ENCODE measurements at regions not wholly inside any gene's neighbourhood (a gene's known extent, or its start where the extent isn't known, plus 50 kb on each side); places are given as distances from the start of the nearest gene placed in this dataset.

GRCh38 chr11:122330279-122330965 lies 214.4 kb upstream of the BLID start:
- Histone ChIP-seq H3K36me3 (ENCODE audit: control insufficient read depth in 2 of 2, extremely low read depth in 1 of 2, insufficient read depth in 2 of 2, low read length in 2 of 2) (no peaks in the 10 kb centered on the region), H3K27ac (ENCODE audit: control insufficient read depth, insufficient read depth, low read length) (no peak overlapping the region), H3K4me1 (ENCODE audit: control insufficient read depth, extremely low read depth, insufficient read depth, low read length) (peaks cover 9% of the 10 kb centered on the region), H3K9ac (ENCODE audit: control insufficient read depth, extremely low read depth, insufficient read depth, low read length) (no peak overlapping the region), H4K20me1 (ENCODE audit: control insufficient read depth, extremely low read depth, insufficient read depth, low read length) (no peaks in the 10 kb centered on the region), H3K27me3 (ENCODE audit: control insufficient read depth, extremely low read depth, insufficient read depth, low read length) (no peaks in the 10 kb centered on the region), H3K79me2 (ENCODE audit: control insufficient read depth, insufficient read depth, low read length) (no peaks in the 10 kb centered on the region), H3K9me3 (ENCODE audit: control insufficient read depth, low read depth, low read length) (no peaks in the 10 kb centered on the region), H3K9me1 (ENCODE audit: control insufficient read depth, extremely low read depth, insufficient read depth, low read length) (no peaks in the 10 kb centered on the region), H2AFZ (ENCODE audit: control insufficient read depth, low read length) (no peak overlapping the region), H3K4me2 (ENCODE audit: control insufficient read depth, extremely low read depth, insufficient read depth, low read depth, low read length) (no peak overlapping the region), H3K4me3 (ENCODE audit: control insufficient read depth in 2 of 3, extremely low read depth in 1 of 3, insufficient read depth in 2 of 3, low read depth in 1 of 3, low read length in 3 of 3) (no peak overlapping the region)
- TF ChIP-seq EZH2 (IDR thresholded peaks at IDR 0.05; ENCODE audit: low read length) (no peak), CTCF (optimal IDR thresholded peaks at IDR 0.05 in 1 of 3, IDR thresholded peaks at IDR 0.05 in 1 of 3, conservative IDR thresholded peaks at IDR 0.05 in 1 of 3; ENCODE audit: extremely low read depth in 1 of 3, insufficient read depth in 2 of 3, low read length in 3 of 3) (no peak)
- dilution Hi-C loops (cut with MboI; ENCODE audit: extremely low pct_ligation_motif_present, low sequenced_read_pairs): no loop called here
- FAIRE-seq: no peak
- no peak for DNase-seq (ENCODE audit: low read depth, low spot score)

GRCh38 chr11:122327528-122327927 lies 211.5 kb upstream of the BLID start:
- no peaks in the 10 kb centered on the region for H3K36me3 ChIP-seq (ENCODE audit: control insufficient read depth in 2 of 2, extremely low read depth in 1 of 2, insufficient read depth in 2 of 2, low read length in 2 of 2)
- H3K27ac ChIP-seq (ENCODE audit: control insufficient read depth, insufficient read depth, low read length): no peak overlapping the region
- DNase-seq (ENCODE audit: low read depth, low spot score): no peak
- TF ChIP-seq EZH2 (IDR thresholded peaks at IDR 0.05; ENCODE audit: low read length): no peak
- no peak for TF ChIP-seq CTCF (optimal IDR thresholded peaks at IDR 0.05 in 1 of 3, IDR thresholded peaks at IDR 0.05 in 1 of 3, conservative IDR thresholded peaks at IDR 0.05 in 1 of 3; ENCODE audit: extremely low read depth in 1 of 3, insufficient read depth in 2 of 3, low read length in 3 of 3)
- H3K9me3 ChIP-seq (ENCODE audit: control insufficient read depth, low read depth, low read length): no peaks in the 10 kb centered on the region
- H4K20me1 ChIP-seq (ENCODE audit: control insufficient read depth, extremely low read depth, insufficient read depth, low read length): no peaks in the 10 kb centered on the region
- dilution Hi-C loops (cut with MboI; ENCODE audit: extremely low pct_ligation_motif_present, low sequenced_read_pairs): no loop called here
- H3K27me3 ChIP-seq (ENCODE audit: control insufficient read depth, extremely low read depth, insufficient read depth, low read length): no peaks in the 10 kb centered on the region
- H3K4me3 ChIP-seq (ENCODE audit: control insufficient read depth in 2 of 3, extremely low read depth in 1 of 3, insufficient read depth in 2 of 3, low read depth in 1 of 3, low read length in 3 of 3): no peak overlapping the region
- no peak overlapping the region for H2AFZ ChIP-seq (ENCODE audit: control insufficient read depth, low read length)
- no peaks in the 10 kb centered on the region for H3K9me1 ChIP-seq (ENCODE audit: control insufficient read depth, extremely low read depth, insufficient read depth, low read length)
- FAIRE-seq: no peak
- H3K4me1 ChIP-seq (ENCODE audit: control insufficient read depth, extremely low read depth, insufficient read depth, low read length): peaks cover 9% of the 10 kb centered on the region
- H3K79me2 ChIP-seq (ENCODE audit: control insufficient read depth, insufficient read depth, low read length): no peaks in the 10 kb centered on the region
- no peak overlapping the region for H3K9ac ChIP-seq (ENCODE audit: control insufficient read depth, extremely low read depth, insufficient read depth, low read length)
- H3K4me2 ChIP-seq (ENCODE audit: control insufficient read depth, extremely low read depth, insufficient read depth, low read depth, low read length): no peak overlapping the region
